ENCODE measurements at regions not wholly inside any gene's neighbourhood (a gene's known extent, or its start where the extent isn't known, plus 50 kb on each side); places are given as distances from the start of the nearest gene placed in this dataset.
A peak's percentile ranks its signal among the peaks of the same experiment; 100 is the strongest.

DNA sequence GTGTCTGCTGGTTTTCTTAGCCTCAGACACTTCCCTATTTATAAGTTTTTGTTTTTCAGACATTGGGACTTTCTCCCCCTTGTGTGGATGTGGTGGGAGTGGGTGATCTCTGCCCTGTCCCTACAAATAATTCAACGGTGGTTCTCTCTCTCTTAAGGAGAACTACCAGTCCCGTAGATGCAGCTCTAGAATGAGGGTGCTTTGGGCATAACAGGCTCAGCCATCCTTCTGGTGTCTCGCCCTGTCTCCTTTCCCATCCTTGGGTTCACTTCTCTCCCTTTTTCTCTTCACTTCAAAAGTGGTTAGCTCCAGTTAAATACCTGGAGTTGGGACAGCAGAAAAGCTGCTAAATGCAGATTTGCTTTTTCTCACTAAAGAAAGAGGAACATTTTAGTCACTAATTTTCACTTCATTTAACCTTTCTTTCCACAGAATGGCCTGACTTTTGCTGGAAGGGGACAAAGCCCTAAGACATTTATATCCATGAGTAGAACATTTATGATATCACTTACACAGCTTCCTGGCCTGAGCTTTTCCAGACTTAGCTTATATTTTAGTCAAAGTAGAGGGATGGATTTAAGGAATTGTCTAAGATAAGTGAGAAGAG, 121.2 kb upstream of the CXCR4 start:
- H3K9me3 Mint-ChIP-seq: peaks cover 0 to 3% of the 10 kb centered on the region in 2 donors
- DNase-seq: peak; percentile 28 to 29
- H3K4me3 Mint-ChIP-seq: peak overlapping the region; percentile 17 to 25
- H3K27me3 Mint-ChIP-seq (ENCODE audit: low read depth): no peaks in the 10 kb centered on the region
- peaks cover 72% of the 10 kb centered on the region for H3K4me1 Mint-ChIP-seq (ENCODE audit: low read depth)
- ATAC-seq (replicated peaks in 1 of 2): no peak
- peaks cover 0 to 2% of the 10 kb centered on the region in 2 donors for H3K36me3 Mint-ChIP-seq (ENCODE audit: insufficient read depth in 2 of 2)
- H3K27ac Mint-ChIP-seq: peak overlapping the region; percentile 23

- peaks cover 72% of the 10 kb centered on the region for H3K4me1 Mint-ChIP-seq (ENCODE audit: low read depth)
- H3K27me3 Mint-ChIP-seq (ENCODE audit: low read depth): no peaks in the 10 kb centered on the region
- H3K4me3 Mint-ChIP-seq: peak overlapping the region; percentile 21 to 25
- DNase-seq (peak; percentile 51 to 61), ATAC-seq (replicated peaks in 1 of 2) (peak; percentile 77 to 78)
- peaks cover 0 to 3% of the 10 kb centered on the region in 2 donors for H3K9me3 Mint-ChIP-seq
- H3K27ac Mint-ChIP-seq: peak overlapping the region; percentile 23
- H3K36me3 Mint-ChIP-seq (ENCODE audit: insufficient read depth in 2 of 2): peaks cover 0 to 2% of the 10 kb centered on the region in 2 donors
Observed at GRCh38 chr2:136238286-136239078, 120.5 kb upstream of the CXCR4 start.

DNA sequence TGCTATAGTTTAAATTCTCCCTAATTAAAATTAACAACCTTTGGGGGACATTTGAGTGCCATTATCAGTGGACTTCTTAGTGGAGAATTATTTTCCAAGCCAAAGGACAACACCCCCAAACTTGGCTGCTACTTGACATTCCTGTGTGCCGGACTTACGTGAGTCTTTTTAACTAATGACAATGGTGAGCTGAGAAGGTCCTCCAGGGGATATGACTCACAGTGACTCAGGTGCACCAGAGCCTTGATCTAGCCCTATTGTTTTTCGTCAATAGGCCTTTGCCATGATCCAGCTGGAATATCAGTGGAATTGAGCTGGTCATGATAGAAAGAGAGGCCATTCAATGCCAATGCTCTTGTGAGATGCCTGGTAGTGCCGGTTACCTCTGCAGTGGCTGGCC, 118.1 kb upstream of the CXCR4 start:
- Mint-ChIP-seq H3K4me1 (ENCODE audit: low read depth) (peaks cover 55% of the 10 kb centered on the region), H3K9me3 (peaks cover 0 to 3% of the 10 kb centered on the region in 2 donors), H3K36me3 (ENCODE audit: insufficient read depth in 2 of 2) (no peaks in the 10 kb centered on the region), H3K27me3 (ENCODE audit: low read depth) (peaks cover 9% of the 10 kb centered on the region), H3K27ac (no peak overlapping the region), H3K4me3 (no peak overlapping the region)
- ATAC-seq (replicated peaks in 1 of 2) (no peak), DNase-seq (no peak)

- DNase-seq (no peak), ATAC-seq (replicated peaks in 1 of 2) (no peak)
- H3K4me1 Mint-ChIP-seq (ENCODE audit: low read depth): peaks cover 50% of the 10 kb centered on the region
- H3K4me3 Mint-ChIP-seq: no peak overlapping the region
- H3K36me3 Mint-ChIP-seq (ENCODE audit: insufficient read depth in 2 of 2): no peaks in the 10 kb centered on the region
- peaks cover 10% of the 10 kb centered on the region for H3K27me3 Mint-ChIP-seq (ENCODE audit: low read depth)
- H3K27ac Mint-ChIP-seq: no peak overlapping the region
- H3K9me3 Mint-ChIP-seq: peaks cover 0 to 3% of the 10 kb centered on the region in 2 donors
Observed at GRCh38 chr2:136235546-136235945, 117.6 kb upstream of the CXCR4 start.

DNA sequence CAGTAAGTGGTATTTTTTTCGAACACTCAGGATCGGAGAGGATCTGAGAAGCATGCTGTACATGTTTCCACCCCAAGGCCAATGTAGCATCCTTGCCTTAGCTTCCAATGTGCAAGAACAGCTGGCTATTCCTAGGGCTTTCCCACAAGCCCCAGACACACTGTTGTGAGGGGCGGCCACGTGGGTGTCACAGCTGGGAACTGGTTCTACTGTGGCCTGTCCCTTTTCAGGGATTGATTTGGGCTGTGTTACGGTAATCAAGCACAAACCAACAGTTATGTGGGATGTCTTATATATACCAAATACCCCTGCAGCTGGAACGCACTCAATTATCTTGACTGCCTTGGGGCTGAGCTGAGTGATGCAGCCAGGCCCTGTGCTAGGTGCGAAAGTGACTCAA, 116.3 kb upstream of the CXCR4 start:
- no peak overlapping the region for H3K4me3 Mint-ChIP-seq
- no peak overlapping the region for H3K27ac Mint-ChIP-seq
- peaks cover 37% of the 10 kb centered on the region for H3K4me1 Mint-ChIP-seq (ENCODE audit: low read depth)
- no peaks in the 10 kb centered on the region for H3K36me3 Mint-ChIP-seq (ENCODE audit: insufficient read depth in 2 of 2)
- no peak for ATAC-seq (replicated peaks in 1 of 2)
- no peaks in the 10 kb centered on the region for H3K9me3 Mint-ChIP-seq
- peaks cover 10% of the 10 kb centered on the region for H3K27me3 Mint-ChIP-seq (ENCODE audit: low read depth)
- DNase-seq: no peak

GRCh38 chr2:136233298-136233697, 115.3 kb upstream of the CXCR4 start:
- Mint-ChIP-seq H3K4me1 (ENCODE audit: low read depth) (peaks cover 27% of the 10 kb centered on the region), H3K36me3 (ENCODE audit: insufficient read depth in 2 of 2) (peaks cover 3 to 4% of the 10 kb centered on the region in 2 donors)

GRCh38 chr2:136232456-136233172, 114.7 kb upstream of the CXCR4 start:
- Mint-ChIP-seq H3K36me3 (ENCODE audit: insufficient read depth in 2 of 2) (peaks cover 3 to 4% of the 10 kb centered on the region in 2 donors), H3K4me1 (ENCODE audit: low read depth) (peaks cover 20% of the 10 kb centered on the region), H3K27ac (no peak overlapping the region), H3K9me3 (peaks cover 3 to 4% of the 10 kb centered on the region in 2 donors), H3K27me3 (ENCODE audit: low read depth) (peaks cover 10% of the 10 kb centered on the region), H3K4me3 (no peak overlapping the region)
- ATAC-seq (replicated peaks in 1 of 2) (no peak), DNase-seq (no peak)

More at GRCh38 chr2:136233298-136233697, 115.3 kb upstream of the CXCR4 start:
- Mint-ChIP-seq H3K4me3 (no peak overlapping the region), H3K27ac (no peak overlapping the region), H3K27me3 (ENCODE audit: low read depth) (peaks cover 10% of the 10 kb centered on the region), H3K9me3 (peaks cover 3 to 4% of the 10 kb centered on the region in 2 donors)
- no peak for DNase-seq
- ATAC-seq (replicated peaks in 1 of 2): no peak

- ATAC-seq (replicated peaks in 1 of 2): no peak
- no peak for DNase-seq
- H3K4me1 Mint-ChIP-seq (ENCODE audit: low read depth): peaks cover 11% of the 10 kb centered on the region
- H3K27me3 Mint-ChIP-seq (ENCODE audit: low read depth): peaks cover 10% of the 10 kb centered on the region
- peaks cover 3 to 4% of the 10 kb centered on the region in 2 donors for H3K36me3 Mint-ChIP-seq (ENCODE audit: insufficient read depth in 2 of 2)
- H3K4me3 Mint-ChIP-seq: no peak overlapping the region
- peaks cover 3 to 4% of the 10 kb centered on the region in 2 donors for H3K9me3 Mint-ChIP-seq
- no peak overlapping the region for H3K27ac Mint-ChIP-seq
Observed at GRCh38 chr2:136230464-136230863, 112.5 kb upstream of the CXCR4 start.

- ATAC-seq (replicated peaks in 1 of 2): no peak
- no peak overlapping the region for H3K4me3 Mint-ChIP-seq
- H3K36me3 Mint-ChIP-seq (ENCODE audit: insufficient read depth in 2 of 2): peaks cover 3 to 4% of the 10 kb centered on the region in 2 donors
- H3K4me1 Mint-ChIP-seq (ENCODE audit: low read depth): peaks cover 10% of the 10 kb centered on the region
- no peak for DNase-seq
- no peak overlapping the region for H3K27ac Mint-ChIP-seq
- H3K27me3 Mint-ChIP-seq (ENCODE audit: low read depth): peaks cover 10% of the 10 kb centered on the region
- H3K9me3 Mint-ChIP-seq: peaks cover 3 to 4% of the 10 kb centered on the region in 2 donors
Observed at GRCh38 chr2:136226903-136227302, 109.0 kb upstream of the CXCR4 start.

DNA sequence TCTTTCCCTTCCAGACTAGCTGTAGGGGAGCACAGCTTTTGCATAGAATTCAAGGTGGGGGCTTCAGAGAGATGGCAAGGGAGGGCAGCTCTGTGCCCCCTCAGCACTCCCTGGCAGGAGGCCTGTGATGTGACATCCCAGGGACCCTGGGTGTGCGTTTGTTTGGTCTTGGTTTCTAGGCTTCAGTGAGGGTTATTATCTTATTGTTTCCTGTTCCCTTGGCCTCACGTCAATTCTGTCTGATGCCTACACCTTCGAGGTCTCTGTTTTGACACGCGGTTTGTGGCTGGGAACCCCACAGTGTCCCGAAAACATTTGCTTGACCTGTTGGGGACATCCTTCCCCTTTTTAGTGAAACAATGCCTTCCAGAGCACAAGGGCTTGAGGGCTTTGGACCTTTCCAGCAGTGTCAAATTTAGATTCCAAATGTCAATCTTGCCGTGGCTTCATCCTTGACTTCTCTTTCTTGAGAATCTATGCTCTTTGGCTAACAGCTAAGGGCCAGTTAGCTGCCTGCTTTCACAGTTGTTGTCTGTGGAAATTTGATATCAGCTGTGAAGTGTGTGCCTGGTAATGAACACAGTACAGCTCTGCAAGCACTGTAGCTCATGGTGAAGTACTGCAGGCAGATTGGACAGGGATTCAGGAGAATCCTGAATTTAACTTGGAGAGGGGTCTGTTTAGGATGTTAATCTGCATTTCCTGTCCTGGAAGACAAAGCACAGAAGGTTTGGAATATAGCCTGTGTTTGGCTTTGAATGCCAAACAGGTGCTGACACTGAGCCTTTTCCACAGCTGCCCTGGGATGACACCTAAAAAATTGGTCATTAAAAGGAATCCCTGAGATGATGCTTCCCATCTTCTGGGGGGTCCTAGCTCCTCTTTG, 108.2 kb upstream of the CXCR4 start:
- ATAC-seq (replicated peaks in 1 of 2) (peak; percentile 46 to 66), DNase-seq (no peak)
- H3K36me3 Mint-ChIP-seq (ENCODE audit: insufficient read depth in 2 of 2): peaks cover 3 to 4% of the 10 kb centered on the region in 2 donors
- H3K27me3 Mint-ChIP-seq (ENCODE audit: low read depth): peaks cover 2% of the 10 kb centered on the region
- peaks cover 10% of the 10 kb centered on the region for H3K4me1 Mint-ChIP-seq (ENCODE audit: low read depth)
- H3K27ac Mint-ChIP-seq: peak overlapping the region; percentile 61
- H3K9me3 Mint-ChIP-seq: peaks cover 3 to 4% of the 10 kb centered on the region in 2 donors
- no peak overlapping the region for H3K4me3 Mint-ChIP-seq

GRCh38 chr2:136223274-136223673, 105.3 kb upstream of the CXCR4 start:
- Mint-ChIP-seq H3K4me1 (ENCODE audit: low read depth) (peaks cover 10% of the 10 kb centered on the region), H3K27me3 (ENCODE audit: low read depth) (no peaks in the 10 kb centered on the region), H3K36me3 (ENCODE audit: insufficient read depth in 2 of 2) (no peaks in the 10 kb centered on the region)

DNA sequence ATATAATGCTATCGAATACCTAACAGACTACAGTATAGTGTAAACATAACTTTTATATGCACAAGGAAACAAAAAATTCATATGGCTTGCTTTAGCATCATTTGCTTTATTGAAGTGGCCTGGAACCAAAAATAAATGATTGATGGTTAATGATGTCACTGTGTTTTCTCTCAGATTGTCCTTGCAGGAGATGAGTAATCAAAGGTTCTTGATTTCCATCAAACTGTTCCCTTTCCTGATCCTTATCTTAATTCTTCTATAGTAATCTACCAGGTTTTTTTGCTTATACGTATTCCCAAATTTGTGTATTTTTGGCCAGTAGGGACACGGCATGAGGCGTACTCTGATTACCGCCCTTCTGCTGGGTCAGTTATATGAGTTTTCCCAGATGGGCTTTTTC, 104.9 kb upstream of the CXCR4 start:
- Mint-ChIP-seq H3K27me3 (ENCODE audit: low read depth) (no peaks in the 10 kb centered on the region), H3K4me3 (no peak overlapping the region), H3K9me3 (no peaks in the 10 kb centered on the region), H3K4me1 (ENCODE audit: low read depth) (peaks cover 14% of the 10 kb centered on the region), H3K36me3 (ENCODE audit: insufficient read depth in 2 of 2) (no peaks in the 10 kb centered on the region), H3K27ac (no peak overlapping the region)
- ATAC-seq (replicated peaks in 1 of 2) (no peak), DNase-seq (no peak)

More at GRCh38 chr2:136223274-136223673, 105.3 kb upstream of the CXCR4 start:
- DNase-seq (no peak), ATAC-seq (replicated peaks in 1 of 2) (no peak)
- Mint-ChIP-seq H3K9me3 (no peaks in the 10 kb centered on the region), H3K4me3 (no peak overlapping the region), H3K27ac (no peak overlapping the region)
